Neuronal stem cell (in vitro differentiated cells): ENCODE measurements at regions not wholly inside any gene's neighbourhood (a gene's known extent, or its start where the extent isn't known, plus 50 kb on each side); places are given as distances from the start of the nearest gene placed in this dataset.

Experiments used
- DNase-seq: peaks from one replicate; pipeline ENCODE4 v3.0.0-alpha.2; 2013; ENCODE audit warnings: low spot score
- H2AFZ ChIP-seq: one replicate; pipeline ENCODE4 v1.6.1; 2013; ENCODE audit warnings: mild to moderate bottlenecking, low read length, inconsistent platforms
- H2AK5ac ChIP-seq: 2 replicates; pipeline ENCODE4 v1.6.1; 2013; ENCODE audit warnings: low read depth, mild to moderate bottlenecking, inconsistent platforms, low read length, moderate library complexity, mixed read lengths
- H2BK120ac ChIP-seq: 2 replicates; pipeline ENCODE4 v1.6.1; 2013; ENCODE audit warnings: low read depth, mild to moderate bottlenecking, inconsistent platforms, low read length, moderate library complexity, mixed read lengths
- H2BK12ac ChIP-seq: one replicate; pipeline ENCODE4 v1.6.1; 2013; ENCODE audit warnings: low read length, inconsistent platforms
- H2BK15ac ChIP-seq: 2 replicates; pipeline ENCODE4 v1.6.1; 2013; ENCODE audit warnings: mild to moderate bottlenecking, low read length, inconsistent platforms, mixed read lengths
- H2BK5ac ChIP-seq: one replicate; pipeline ENCODE4 v1.6.1; 2013; ENCODE audit warnings: inconsistent platforms, mild to moderate bottlenecking, low read length, moderate library complexity
- H3K14ac ChIP-seq: one replicate; pipeline ENCODE4 v1.6.1; 2013; ENCODE audit warnings: low read length, inconsistent platforms
- H3K18ac ChIP-seq: 2 replicates; pipeline ENCODE4 v1.6.1; 2013; ENCODE audit warnings: low read length, inconsistent platforms
- H3K23ac ChIP-seq: 2 replicates; pipeline ENCODE4 v1.6.1; 2013; ENCODE audit warnings: low read depth, mild to moderate bottlenecking, mixed read lengths, low read length, inconsistent platforms; ENCODE audit not compliant: poor library complexity
- H3K27ac ChIP-seq: replicated peaks from 3 replicates; pipeline ENCODE4 v1.5.1; 2013; ENCODE audit warnings: low read length, inconsistent platforms
- H3K27me3 ChIP-seq, 3 experiments: 2 replicates each; pipeline ENCODE4 v1.6.1; 2013; ENCODE audit warnings: low read length in 3 of 3, mild to moderate bottlenecking in 2 of 3, inconsistent platforms in 1 of 3, low read depth in 1 of 3, mixed read lengths in 1 of 3, moderate library complexity in 1 of 3; ENCODE audit not compliant: control insufficient read depth in 3 of 3, insufficient read depth in 3 of 3
- H3K36me3 ChIP-seq, 2 donors: replicated peaks in 1 of 2; 2 replicates each; pipeline ENCODE4 v1.6.1; 2013; ENCODE audit warnings: low read length in 2 of 2; ENCODE audit not compliant: control insufficient read depth in 2 of 2, insufficient read depth in 2 of 2
- H3K4ac ChIP-seq: 2 replicates; pipeline ENCODE4 v1.6.1; 2013; ENCODE audit warnings: inconsistent platforms, mild to moderate bottlenecking, low read length, moderate library complexity
- H3K4me1 ChIP-seq, 2 donors: 1 replicate in 1 of 2; 2 replicates in 1 of 2; pipeline ENCODE4 v1.6.1; 2013; ENCODE audit warnings: low read length in 2 of 2, low read depth in 1 of 2; ENCODE audit not compliant: control insufficient read depth in 2 of 2, insufficient read depth in 1 of 2
- H3K4me2 ChIP-seq: one replicate; pipeline ENCODE4 v1.6.1; 2013; ENCODE audit warnings: mild to moderate bottlenecking, low read length, inconsistent platforms; ENCODE audit not compliant: insufficient read depth, poor library complexity, severe bottlenecking
- H3K4me3 ChIP-seq, 2 donors: 2 replicates each; pipeline ENCODE4 v1.5.1; 2013; ENCODE audit warnings: low read length in 2 of 2, mild to moderate bottlenecking in 2 of 2, inconsistent platforms in 1 of 2, moderate library complexity in 1 of 2
- H3K79me1 ChIP-seq: one replicate; pipeline ENCODE4 v1.6.1; 2013; ENCODE audit warnings: low read depth, mild to moderate bottlenecking, inconsistent platforms, low read length, moderate library complexity
- H3K9ac ChIP-seq: one replicate; pipeline ENCODE4 v1.6.1; 2013; ENCODE audit warnings: mild to moderate bottlenecking, low read depth, low read length, inconsistent platforms; ENCODE audit not compliant: poor library complexity
- H3K9me3 ChIP-seq, 2 donors: replicated peaks in 1 of 2; 2 replicates each; pipeline versions ENCODE3 to v1.6.1; 2013; ENCODE audit warnings: low read length in 2 of 2, mild to moderate bottlenecking in 2 of 2, inconsistent platforms in 1 of 2, low read depth in 1 of 2, mixed read lengths in 1 of 2, moderate library complexity in 1 of 2; ENCODE audit not compliant: control insufficient read depth in 2 of 2, insufficient read depth in 1 of 2
- H4K8ac ChIP-seq: one replicate; pipeline ENCODE4 v1.6.1; 2013; ENCODE audit warnings: low read depth, mild to moderate bottlenecking, inconsistent platforms, low read length, moderate library complexity
- H4K91ac ChIP-seq: one replicate; pipeline ENCODE4 v1.6.1; 2013; ENCODE audit warnings: low read length, low read depth, mild to moderate bottlenecking, inconsistent platforms; ENCODE audit not compliant: poor library complexity
- WGBS, 2 donors: extraction: QIAGEN DNeasy Blood & Tissue Kit; methylation state at CpG; one replicate each; pipeline ENCODE4 v1.1.7; 2013; ENCODE audit warnings: missing lambda C conversion rate in 2 of 2, mixed read lengths in 1 of 2; ENCODE audit not compliant: insufficient read length in 2 of 2, insufficient replicate concordance in 1 of 2; ENCODE audit errors: extremely low coverage in 2 of 2; 5-methylcytosine and 5-hydroxymethylcytosine counted together

GRCh38 chr3:112765531-112765930 is 81.1 kb downstream of the CD200R1L start:
- Histone ChIP-seq H3K4ac (no peak overlapping the region), H2AK5ac (no peak overlapping the region), H2BK5ac (no peak overlapping the region), H3K18ac (no peak overlapping the region), H2BK120ac (no peak overlapping the region), H3K36me3 (no peaks in the 10 kb centered on the region), H2BK12ac (no peak overlapping the region), H3K9ac (no peak overlapping the region), H3K4me3 (no peak overlapping the region), H3K4me2 (no peak overlapping the region), H4K8ac (no peak overlapping the region), H3K9me3 (no peaks in the 10 kb centered on the region), H2AFZ (no peak overlapping the region), H3K79me1 (no peaks in the 10 kb centered on the region), H4K91ac (no peak overlapping the region), H3K4me1 (no peaks in the 10 kb centered on the region), H3K27ac (no peak overlapping the region), H3K14ac (no peak overlapping the region), H2BK15ac (no peak overlapping the region), H3K23ac (no peak overlapping the region), H3K27me3 (no peaks in the 10 kb centered on the region)
- no peak for DNase-seq
- WGBS, 2 donors, result no CpG with 5 or more reads among the region's 3 CpGs

- Histone ChIP-seq H3K4me2 (no peak overlapping the region), H3K9me3 (no peaks in the 10 kb centered on the region), H2BK5ac (no peak overlapping the region), H2AFZ (no peak overlapping the region), H3K23ac (no peak overlapping the region), H3K4me3 (no peak overlapping the region), H4K91ac (no peak overlapping the region), H3K14ac (no peak overlapping the region), H3K9ac (no peak overlapping the region), H3K79me1 (no peaks in the 10 kb centered on the region), H2AK5ac (no peak overlapping the region), H3K27me3 (no peaks in the 10 kb centered on the region), H3K36me3 (no peaks in the 10 kb centered on the region), H3K4me1 (no peaks in the 10 kb centered on the region), H2BK12ac (no peak overlapping the region), H2BK15ac (no peak overlapping the region), H3K4ac (no peak overlapping the region), H3K18ac (no peak overlapping the region), H2BK120ac (no peak overlapping the region), H3K27ac (no peak overlapping the region), H4K8ac (no peak overlapping the region)
- DNase-seq, result no peak
- WGBS, 2 donors, result no CpG with 5 or more reads among the region's 3 CpGs
These were observed 83.4 kb downstream of the CD200R1L start for GRCh38 chr3:112763258-112763657.

DNA sequence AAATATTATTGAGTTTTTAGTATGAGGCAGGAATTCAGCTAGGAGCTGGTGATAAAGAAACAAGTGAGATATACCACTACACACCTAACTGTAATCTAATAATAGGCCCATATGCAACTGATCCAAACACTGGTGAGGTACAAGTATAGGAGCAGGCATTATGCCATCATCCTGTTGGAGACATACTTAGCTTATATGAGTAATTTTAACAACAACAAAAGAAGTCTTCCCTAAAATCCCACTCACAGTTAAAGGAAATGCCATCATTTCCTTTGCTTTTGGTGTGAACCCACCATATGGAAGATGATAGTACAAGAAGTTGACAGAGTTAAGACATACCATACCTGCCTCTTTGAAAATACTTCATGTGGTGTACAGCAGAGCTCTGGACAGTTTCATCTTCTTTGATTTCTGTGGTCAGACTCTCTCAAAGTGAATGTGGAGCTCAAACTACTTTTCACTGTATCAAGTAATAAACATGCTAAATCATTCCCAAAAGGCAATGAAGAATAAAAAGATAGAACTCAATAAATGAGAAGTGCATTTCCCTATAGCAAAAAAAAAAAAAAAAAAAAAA is 85.5 kb downstream of the CD200R1L start:
- H3K9me3 ChIP-seq, result no peaks in the 10 kb centered on the region
- H3K79me1 ChIP-seq, result no peaks in the 10 kb centered on the region
- H3K23ac ChIP-seq, result no peak overlapping the region
- no peak overlapping the region for H2AK5ac ChIP-seq
- H3K36me3 ChIP-seq, result no peaks in the 10 kb centered on the region
- no peak overlapping the region for H3K4me2 ChIP-seq
- H3K4me3 ChIP-seq, result no peak overlapping the region
- no peak overlapping the region for H4K91ac ChIP-seq
- no peak overlapping the region for H4K8ac ChIP-seq
- no peaks in the 10 kb centered on the region for H3K4me1 ChIP-seq
- H3K27ac ChIP-seq, result no peak overlapping the region
- no peak overlapping the region for H2BK15ac ChIP-seq
- H3K18ac ChIP-seq, result no peak overlapping the region
- H2AFZ ChIP-seq, result no peak overlapping the region
- no peak overlapping the region for H3K9ac ChIP-seq
- no peak overlapping the region for H2BK5ac ChIP-seq
- no peak overlapping the region for H2BK12ac ChIP-seq
- H2BK120ac ChIP-seq, result no peak overlapping the region
- H3K27me3 ChIP-seq, result no peaks in the 10 kb centered on the region
- no peak for DNase-seq
- no peak overlapping the region for H3K14ac ChIP-seq
- H3K4ac ChIP-seq, result no peak overlapping the region

GRCh38 chr3:112759681-112760080 is 87.0 kb downstream of the CD200R1L start:
- no peak overlapping the region for H3K27ac ChIP-seq
- no CpG with 5 or more reads among the region's 1 CpG for WGBS, 2 donors

More at GRCh38 chr3:112759681-112760080, 87.0 kb downstream of the CD200R1L start:
- Histone ChIP-seq H3K9ac (no peak overlapping the region), H4K8ac (no peak overlapping the region), H3K18ac (no peak overlapping the region), H3K9me3 (no peaks in the 10 kb centered on the region), H3K4me2 (no peak overlapping the region), H2AK5ac (no peak overlapping the region), H2BK5ac (no peak overlapping the region), H2BK120ac (no peak overlapping the region), H3K4ac (no peak overlapping the region), H4K91ac (no peak overlapping the region), H3K27me3 (no peaks in the 10 kb centered on the region), H3K79me1 (no peaks in the 10 kb centered on the region), H3K23ac (no peak overlapping the region), H3K4me1 (no peaks in the 10 kb centered on the region), H3K14ac (no peak overlapping the region), H3K36me3 (no peaks in the 10 kb centered on the region), H2AFZ (no peak overlapping the region), H2BK15ac (no peak overlapping the region), H2BK12ac (no peak overlapping the region), H3K4me3 (no peak overlapping the region)
- DNase-seq, result no peak
